Ramos (cell line): ENCODE measurements at regions not wholly inside any gene's neighbourhood (a gene's known extent, or its start where the extent isn't known, plus 50 kb on each side); places are given as distances from the start of the nearest gene placed in this dataset.
"Not testable (repeated sequence)": the region's sequence is repeated elsewhere in the genome, so short reads cannot be mapped to it uniquely, and the experiment has no call there.

Source experiments
- in situ Hi-C: fragments of 300-500 bp; cut with MboI; formaldehyde crosslinking; loops from one replicate; pipeline ENCODE4 v1.14.3; 2022; ENCODE audit warnings: low sequenced_read_pairs; ENCODE audit not compliant: unreplicated experiment

DNA sequence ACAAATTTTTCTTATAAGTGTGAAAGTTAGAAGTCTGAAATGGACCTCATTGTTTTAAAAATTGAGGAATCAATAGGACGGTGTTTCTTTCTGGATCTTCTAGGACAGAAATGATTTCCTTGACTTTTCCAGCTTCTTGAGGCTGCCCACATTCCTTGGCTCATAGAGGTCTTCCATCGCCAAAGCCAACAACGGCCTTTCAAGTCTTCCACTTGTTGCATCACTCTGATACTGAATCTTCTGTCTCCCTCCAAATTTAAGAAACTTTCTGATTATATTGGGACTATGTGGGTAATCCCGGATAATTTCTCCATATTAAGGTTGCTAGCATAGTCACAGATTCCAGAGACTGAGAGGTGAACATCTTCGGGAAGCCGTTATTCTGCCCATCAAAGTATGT is 595.4 kb upstream of the ADAMTS5 start:
- in situ Hi-C loops = no loop called here

- in situ Hi-C loops = no loop called here
Observed at GRCh38 chr21:27561116-27561515, 594.2 kb upstream of the ADAMTS5 start.

DNA sequence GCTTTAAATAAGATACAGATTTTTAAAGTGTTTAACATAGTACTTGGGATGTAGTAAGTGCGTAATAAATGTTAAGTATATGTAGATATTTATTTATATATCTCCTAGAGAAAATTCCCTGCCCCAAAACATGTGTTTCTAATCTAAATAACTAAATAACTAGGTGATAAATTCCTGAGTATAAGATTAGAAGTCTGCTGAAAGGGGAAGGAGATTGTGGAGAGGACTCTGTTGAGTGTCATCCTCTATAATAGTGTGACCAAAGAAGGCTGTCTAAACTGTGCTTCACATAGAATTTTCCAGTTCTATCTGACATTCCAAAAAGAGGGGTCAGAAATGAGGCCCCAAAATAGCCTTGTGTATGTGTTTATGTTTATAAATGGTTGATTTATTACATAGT is 590.5 kb upstream of the ADAMTS5 start:
- in situ Hi-C loops = no loop called here

- in situ Hi-C loops = no loop called here
Observed at GRCh38 chr21:27555996-27556395, 589.1 kb upstream of the ADAMTS5 start.

- in situ Hi-C loops = no loop called here
Observed at GRCh38 chr21:27550287-27550686, 583.4 kb upstream of the ADAMTS5 start.

GRCh38 chr21:27548486-27548885 is 581.6 kb upstream of the ADAMTS5 start:
- in situ Hi-C loops = no loop called here

GRCh38 chr21:27545754-27546349 is 579.0 kb upstream of the ADAMTS5 start:
- in situ Hi-C loops = no loop called here

- in situ Hi-C loops = not testable (repeated sequence)
Observed at GRCh38 chr21:27542126-27542525, 575.2 kb upstream of the ADAMTS5 start.

DNA sequence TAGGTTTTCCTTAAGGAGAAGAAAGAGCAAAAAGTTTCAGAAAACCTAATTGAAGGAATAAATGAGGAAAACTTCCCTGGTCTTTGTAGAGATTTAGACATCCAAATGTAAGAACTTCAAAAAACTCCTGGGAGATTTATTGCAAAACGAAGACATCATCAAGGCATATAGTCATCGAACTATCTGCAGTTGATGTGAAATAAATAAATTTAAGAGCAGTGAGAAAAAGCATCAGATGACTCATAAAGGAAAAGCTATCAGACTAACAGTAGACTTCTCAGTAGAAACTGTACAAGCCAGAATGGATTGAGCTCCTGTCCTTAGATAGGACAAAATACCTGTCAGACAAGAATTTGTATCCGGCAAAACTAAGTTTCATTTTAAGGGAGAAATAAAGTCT is 569.4 kb upstream of the ADAMTS5 start:
- in situ Hi-C loops = no loop called here

GRCh38 chr21:27535188-27535587 is 568.3 kb upstream of the ADAMTS5 start:
- in situ Hi-C loops = no loop called here

DNA sequence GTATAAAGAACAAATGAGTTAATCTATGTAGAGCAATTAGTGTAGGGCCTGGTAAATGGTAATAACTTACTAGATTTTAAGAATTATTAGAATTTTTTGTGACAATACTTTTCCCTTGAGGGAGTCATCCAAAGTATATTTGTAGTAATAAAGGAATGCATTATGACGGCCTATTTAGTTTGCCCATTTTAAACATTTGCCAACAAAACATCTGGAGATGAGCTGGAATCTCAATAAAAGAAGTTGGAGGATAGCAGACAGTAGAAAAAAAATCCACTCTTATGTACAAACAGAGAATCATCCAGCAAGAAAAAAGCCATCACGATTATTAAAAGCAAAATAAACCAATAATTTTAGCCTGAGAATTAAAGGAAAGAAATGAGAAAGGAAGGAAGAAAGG is 567.3 kb upstream of the ADAMTS5 start:
- in situ Hi-C loops = no loop called here

GRCh38 chr21:27532076-27532475 is 565.2 kb upstream of the ADAMTS5 start:
- in situ Hi-C loops = no loop called here

DNA sequence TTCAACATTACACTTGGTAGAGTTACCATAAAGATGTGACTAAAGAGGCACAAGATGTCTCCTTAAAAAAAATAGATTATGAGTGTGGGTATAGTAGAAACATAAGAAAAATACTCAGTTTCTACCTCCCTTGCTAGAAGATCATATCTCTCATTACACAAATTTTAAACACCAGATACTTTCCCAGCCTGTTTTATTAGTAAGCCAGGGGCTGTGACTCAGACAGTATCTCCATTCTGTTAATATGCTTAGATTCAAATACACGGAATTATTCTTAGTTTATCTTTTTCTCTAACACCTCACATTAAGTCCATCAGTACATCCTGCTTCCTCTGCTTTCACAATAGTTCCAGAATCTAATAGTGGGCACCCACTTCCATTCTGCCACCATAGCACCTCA is 561.8 kb upstream of the ADAMTS5 start:
- in situ Hi-C loops = no loop called here

GRCh38 chr21:27526451-27526850 is 559.6 kb upstream of the ADAMTS5 start:
- in situ Hi-C loops = no loop called here

GRCh38 chr21:27525780-27526179 is 558.9 kb upstream of the ADAMTS5 start:
- in situ Hi-C loops = no loop called here

DNA sequence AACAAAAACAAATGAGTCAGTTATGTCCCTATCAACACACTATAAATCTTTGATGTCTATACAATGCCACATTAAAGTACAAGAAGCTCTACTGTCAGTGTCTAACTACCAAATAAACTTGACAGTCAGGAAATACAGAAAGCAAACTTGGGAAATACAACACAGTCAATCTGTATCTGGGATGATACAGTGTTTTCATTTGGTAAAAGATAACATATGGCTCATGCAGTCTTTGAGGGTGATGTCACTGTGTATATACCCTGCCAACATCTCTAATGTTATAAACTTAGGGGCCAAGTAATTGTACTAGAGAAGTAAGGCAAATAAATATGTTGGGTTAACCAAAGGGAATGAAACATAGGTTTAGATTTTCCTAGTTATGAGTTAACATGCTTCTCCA is 552.5 kb upstream of the ADAMTS5 start:
- in situ Hi-C loops = no loop called here

GRCh38 chr21:27517177-27517576 is 550.3 kb upstream of the ADAMTS5 start:
- in situ Hi-C loops = not testable (repeated sequence)

DNA sequence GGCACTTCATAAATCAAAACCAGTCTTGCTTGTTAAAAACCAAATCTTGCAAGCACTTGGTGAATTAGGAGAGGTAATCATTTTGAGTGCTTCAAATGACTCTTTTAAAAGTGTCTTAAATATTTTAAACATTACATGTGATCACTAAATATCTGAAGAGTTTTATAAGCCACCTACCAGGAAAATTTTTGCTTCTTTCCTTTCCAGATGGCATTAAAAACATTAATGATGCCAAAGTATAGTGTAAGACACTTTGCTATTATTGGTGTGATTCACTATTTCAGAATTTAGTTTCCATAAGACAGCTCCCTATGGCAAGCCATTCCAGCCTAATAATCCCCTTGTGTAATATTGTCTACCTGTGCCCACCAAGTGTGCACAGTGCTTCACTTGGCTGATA is 548.8 kb upstream of the ADAMTS5 start:
- in situ Hi-C loops = no loop called here

- in situ Hi-C loops = no loop called here
Observed at GRCh38 chr21:27513825-27514224, 546.9 kb upstream of the ADAMTS5 start.

- in situ Hi-C loops = no loop called here
Observed at GRCh38 chr21:27513016-27513415, 546.1 kb upstream of the ADAMTS5 start.

DNA sequence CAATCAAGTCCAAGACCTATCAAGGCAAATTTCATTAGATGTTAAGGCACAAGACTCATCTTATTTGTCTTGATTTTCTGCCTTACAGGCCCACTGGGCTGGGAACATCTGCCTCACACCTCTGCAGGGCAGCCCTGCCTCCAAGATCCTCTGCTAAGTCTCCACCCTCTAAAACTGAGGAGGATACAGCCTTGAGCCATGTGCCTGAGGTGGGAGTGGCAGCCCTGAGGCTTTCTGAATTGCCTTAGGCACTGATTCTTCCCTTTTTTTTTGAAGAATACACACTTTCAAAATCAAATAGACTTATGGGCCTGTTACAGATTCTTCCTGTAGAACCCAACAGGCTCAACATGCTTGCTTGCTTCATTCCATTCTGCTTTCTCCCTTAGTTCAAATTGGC is 544.3 kb upstream of the ADAMTS5 start:
- in situ Hi-C loops = no loop called here

GRCh38 chr21:27507695-27508094 is 540.8 kb upstream of the ADAMTS5 start:
- in situ Hi-C loops = no loop called here

GRCh38 chr21:27505516-27505915 is 538.6 kb upstream of the ADAMTS5 start:
- in situ Hi-C loops = no loop called here
